ENCODE measurements at regions not wholly inside any gene's neighbourhood (a gene's known extent, or its start where the extent isn't known, plus 50 kb on each side); places are given as distances from the start of the nearest gene placed in this dataset.

DNA sequence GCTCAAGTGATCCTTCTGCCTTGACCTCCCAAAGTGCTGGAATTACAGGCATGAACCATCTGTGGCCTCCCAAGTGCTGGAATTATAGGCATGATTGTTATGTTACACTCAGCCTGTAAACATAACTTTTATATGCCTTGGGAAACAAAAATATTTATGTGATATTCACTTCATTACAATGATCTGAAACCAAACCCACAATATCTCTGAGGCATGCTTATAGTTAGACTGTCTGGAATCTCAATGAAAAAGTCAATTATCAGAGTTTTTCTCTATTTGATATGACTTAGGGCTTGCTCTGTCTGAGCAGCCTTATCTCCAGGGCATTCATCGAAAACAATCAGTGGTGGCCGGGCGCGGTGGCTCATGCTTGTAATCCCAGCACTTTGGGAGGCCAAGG, 195.3 kb upstream of the MYO3A start:
- H2BK15ac ChIP-seq (ENCODE audit: low read length) = no peak overlapping the region
- H2BK120ac ChIP-seq (replicated peaks; ENCODE audit: low read depth, low read length) = no peak overlapping the region
- H3K23ac ChIP-seq (ENCODE audit: insufficient read length) = no peak overlapping the region
- no peak overlapping the region for H3K14ac ChIP-seq (ENCODE audit: insufficient read length)
- no peaks in the 10 kb centered on the region for H3K27me3 ChIP-seq (replicated peaks in 1 of 4; ENCODE audit: control insufficient read depth in 3 of 4, extremely low read depth in 1 of 4, insufficient read depth in 3 of 4, low read length in 3 of 4)
- no peak overlapping the region for H3K4ac ChIP-seq (replicated peaks; ENCODE audit: insufficient read length, low read depth, low read length)
- no peak overlapping the region for H2BK12ac ChIP-seq (ENCODE audit: low read depth, low read length)
- H2AFZ ChIP-seq (ENCODE audit: low read length) = no peak overlapping the region
- FAIRE-seq (no peak), DNase-seq (ENCODE audit: low read depth in 1 of 2, low spot score in 2 of 2) (no peak)
- CTCF ChIA-PET (ENCODE audit: partially characterized antibody) = no interaction called here
- POLR2A ChIA-PET (ENCODE audit: partially characterized antibody) = no interaction called here
- H3K27ac ChIP-seq (ENCODE audit: low read depth, low read length) = no peak overlapping the region
- H3K56ac ChIP-seq (replicated peaks; ENCODE audit: insufficient read length, low read depth, low read length) = no peak overlapping the region
- no peak overlapping the region for H4K91ac ChIP-seq (replicated peaks; ENCODE audit: insufficient read length, low read length)
- H4K8ac ChIP-seq (ENCODE audit: extremely low read depth, insufficient read depth, low read length) = no peak overlapping the region
- no peak overlapping the region for H3K4me2 ChIP-seq (ENCODE audit: insufficient read depth in 1 of 2, low read depth in 2 of 2, low read length in 2 of 2)
- no peak overlapping the region for H4K5ac ChIP-seq (ENCODE audit: insufficient read length, low read depth, low read length)
- no peak overlapping the region for H3K18ac ChIP-seq (ENCODE audit: extremely low read depth, low read length)
- no peaks in the 10 kb centered on the region for H3K79me1 ChIP-seq (ENCODE audit: low read depth, low read length)
- H3K9me3 ChIP-seq (ENCODE audit: insufficient read depth in 2 of 2, low read depth in 1 of 2, low read length in 1 of 2) = no peaks in the 10 kb centered on the region
- no peaks in the 10 kb centered on the region for H3K4me1 ChIP-seq (replicated peaks in 1 of 4; ENCODE audit: control insufficient read depth in 3 of 4, insufficient read depth in 4 of 4, low read length in 3 of 4)
- no peaks in the 10 kb centered on the region for H3K36me3 ChIP-seq (ENCODE audit: control insufficient read depth in 2 of 4, insufficient read depth in 4 of 4, low read length in 3 of 4)
- H3K9ac ChIP-seq (replicated peaks in 1 of 4; ENCODE audit: extremely low read depth in 1 of 4, low read depth in 3 of 4, low read length in 3 of 4) = no peak overlapping the region
- no peak overlapping the region for H2BK5ac ChIP-seq (ENCODE audit: low read depth, low read length)
- WGBS, 2 experiments (ENCODE audit: extremely low coverage in 1 of 2, insufficient coverage in 1 of 2, insufficient read length in 1 of 2, insufficient replicate concordance in 2 of 2, low coverage in 1 of 2, low lambda C conversion rate in 2 of 2, missing lambda C conversion rate in 1 of 2) = 92% methylated on average over 4 of the region's 4 CpGs; no CpG with 5 or more reads in 1 of the 2 experiments
- no peak overlapping the region for H3K4me3 ChIP-seq (ENCODE audit: extremely low read depth in 1 of 4, insufficient read depth in 2 of 4, low read depth in 3 of 4, low read length in 4 of 4)
- no peaks in the 10 kb centered on the region for H4K20me1 ChIP-seq (replicated peaks in 1 of 2; ENCODE audit: control insufficient read depth in 1 of 2, insufficient read depth in 2 of 2, low read length in 2 of 2)
- TF ChIP-seq CREB1 (IDR thresholded peaks at IDR 0.05) = no peak
- TF ChIP-seq SP2 (IDR thresholded peaks at IDR 0.05; ENCODE audit: low read length) = no peak
- TF ChIP-seq, protein P1, sequence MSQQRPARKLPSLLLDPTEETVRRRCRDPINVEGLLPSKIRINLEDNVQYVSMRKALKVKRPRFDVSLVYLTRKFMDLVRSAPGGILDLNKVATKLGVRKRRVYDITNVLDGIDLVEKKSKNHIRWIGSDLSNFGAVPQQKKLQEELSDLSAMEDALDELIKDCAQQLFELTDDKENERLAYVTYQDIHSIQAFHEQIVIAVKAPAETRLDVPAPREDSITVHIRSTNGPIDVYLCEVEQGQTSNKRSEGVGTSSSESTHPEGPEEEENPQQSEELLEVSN (IDR thresholded peaks at IDR 0.05) = no peak
- TF ChIP-seq POU5F1 (IDR thresholded peaks at IDR 0.05; ENCODE audit: low read depth, low read length) = no peak
- no peak for TF ChIP-seq ZNF274 (IDR thresholded peaks at IDR 0.05; ENCODE audit: borderline replicate concordance, extremely low read depth, low read length)
- TF ChIP-seq YY1 (IDR thresholded peaks at IDR 0.05; ENCODE audit: low read depth, low read length) = no peak
- no peak for TF ChIP-seq RXRA (IDR thresholded peaks at IDR 0.05; ENCODE audit: insufficient read depth, low read depth, low read length)
- H3K79me2 ChIP-seq (ENCODE audit: control insufficient read depth in 1 of 2, insufficient read depth in 2 of 2, low read length in 2 of 2) = no peaks in the 10 kb centered on the region
- H2AK5ac ChIP-seq (ENCODE audit: low read depth, low read length) = no peak overlapping the region
- H2BK20ac ChIP-seq (ENCODE audit: low read length) = no peak overlapping the region
- no peaks in the 10 kb centered on the region for H3K23me2 ChIP-seq (ENCODE audit: low read depth, low read length)
